GM19035 (cell line): ENCODE measurements at regions not wholly inside any gene's neighbourhood (a gene's known extent, or its start where the extent isn't known, plus 50 kb on each side); places are given as distances from the start of the nearest gene placed in this dataset.

ENCODE experiments used
- ATAC-seq: cut with Tn5 transposase; IDR thresholded peaks from one replicate; pipeline ENCODE4 v1.9.1; 2021; ENCODE audit not compliant: unreplicated experiment

DNA sequence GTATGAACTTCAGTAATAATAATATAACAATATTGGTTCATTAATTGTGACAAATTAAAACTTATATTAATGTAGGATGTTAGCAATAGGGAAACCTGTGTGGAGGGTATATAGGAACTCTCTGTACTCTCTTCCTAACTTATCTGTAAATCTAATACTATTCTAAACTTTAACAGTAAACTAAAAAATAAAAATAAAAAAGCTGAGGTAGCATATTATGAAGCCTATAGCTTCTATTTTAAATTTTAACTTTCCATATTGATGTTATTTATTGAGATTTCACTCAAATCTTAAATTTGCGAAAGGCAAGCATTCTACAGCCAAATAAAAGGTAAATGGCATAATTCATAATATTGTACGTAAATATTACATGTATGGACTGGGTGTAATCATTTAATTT lies 326.4 kb downstream of the MEI4 start:
- ATAC-seq = no peak

DNA sequence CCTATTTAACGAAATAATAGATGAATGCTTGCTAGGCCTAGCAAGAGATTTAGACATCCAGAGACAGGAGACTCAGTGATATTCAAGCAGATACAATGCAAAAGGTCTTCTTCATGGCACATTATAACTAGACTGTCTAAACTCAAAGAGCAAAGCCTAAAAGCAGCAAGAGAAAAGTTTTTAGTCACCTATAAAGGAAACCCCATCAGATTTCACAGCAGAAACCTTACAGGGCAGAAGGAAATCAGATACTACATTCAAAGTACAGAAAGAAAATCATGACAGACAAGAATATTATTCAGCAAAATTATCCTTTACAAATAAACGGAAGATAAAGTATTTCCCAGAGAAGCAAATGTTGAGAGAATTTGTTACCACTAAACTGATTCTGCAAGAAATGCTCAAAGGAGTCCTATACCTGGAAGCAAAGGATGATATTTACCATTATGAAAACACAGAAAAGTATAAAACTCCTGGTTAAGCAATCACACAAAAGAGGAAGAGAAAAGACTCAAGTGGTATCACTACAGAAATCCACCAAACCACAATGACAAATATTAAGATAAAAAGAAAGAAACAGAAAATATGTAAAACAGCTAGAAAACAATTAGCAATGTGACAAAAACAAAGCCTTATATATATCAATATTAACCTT lies 333.7 kb downstream of the MEI4 start:
- peak; percentile 67 for ATAC-seq

- peak; percentile 22 for ATAC-seq
Observed at GRCh38 chr6:77987035-77987384, 334.2 kb downstream of the MEI4 start.

DNA sequence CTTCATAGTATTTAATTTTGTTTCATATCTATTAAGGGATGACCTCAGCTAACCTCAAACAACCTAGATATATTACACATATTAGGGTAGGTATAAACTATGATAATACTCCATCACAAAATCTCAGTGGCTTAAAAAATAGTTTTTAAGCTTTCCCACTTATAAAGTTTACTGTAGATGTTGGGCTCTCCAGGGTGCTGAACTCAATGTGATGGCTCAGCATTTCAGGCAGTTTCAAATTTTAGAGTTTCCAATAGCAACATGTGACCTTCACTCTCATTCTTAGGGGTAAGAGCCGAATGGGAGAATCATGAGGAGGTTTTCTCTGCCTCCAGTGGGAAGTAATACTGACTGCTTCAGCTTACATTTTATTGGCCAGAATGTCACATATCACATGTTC lies 357.3 kb downstream of the MEI4 start:
- no peak for ATAC-seq

GRCh38 chr6:78020586-78020985 lies 367.7 kb downstream of the MEI4 start:
- ATAC-seq = no peak

GRCh38 chr6:78025502-78025901 lies 372.7 kb downstream of the MEI4 start:
- ATAC-seq = no peak

DNA sequence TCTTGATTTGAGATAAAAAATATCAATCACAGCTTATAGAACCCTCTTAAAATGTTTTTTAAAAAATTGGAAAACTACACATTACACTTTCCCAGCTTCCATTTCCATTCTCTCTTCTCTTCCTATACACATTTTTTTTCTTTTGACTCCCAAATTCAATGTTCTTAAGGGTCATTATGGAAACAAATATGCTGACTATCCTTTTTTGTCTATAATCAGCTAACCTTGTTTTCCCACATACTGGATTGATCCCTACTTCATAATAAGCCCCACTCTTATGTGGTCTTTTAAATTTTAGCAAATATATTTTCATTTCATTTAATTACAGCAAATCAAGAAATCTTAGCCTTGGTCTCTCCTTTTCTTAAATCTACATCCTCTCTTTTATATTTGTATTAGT lies 378.4 kb downstream of the MEI4 start:
- no peak for ATAC-seq

DNA sequence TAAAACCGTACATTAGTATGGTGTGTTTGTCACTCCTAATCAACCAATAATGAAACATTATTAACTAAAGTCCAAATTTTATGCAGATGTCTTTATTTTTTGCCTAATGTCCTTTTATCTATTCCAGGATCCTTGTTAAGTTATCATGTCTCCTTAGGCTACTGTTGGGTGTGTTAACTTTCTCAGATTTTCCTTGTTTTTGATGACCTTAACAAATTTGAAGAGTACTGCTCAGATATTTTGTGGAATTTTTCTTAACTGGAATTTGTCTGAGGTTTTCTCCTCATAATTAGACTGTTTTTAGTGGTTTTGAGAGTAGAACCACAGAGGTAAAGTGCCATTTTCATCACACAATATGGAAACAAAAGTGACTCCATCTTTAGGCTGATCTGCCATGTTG lies 406.3 kb downstream of the MEI4 start:
- ATAC-seq = no peak

- ATAC-seq = no peak
Observed at GRCh38 chr6:78062993-78063392, 410.2 kb downstream of the MEI4 start.

DNA sequence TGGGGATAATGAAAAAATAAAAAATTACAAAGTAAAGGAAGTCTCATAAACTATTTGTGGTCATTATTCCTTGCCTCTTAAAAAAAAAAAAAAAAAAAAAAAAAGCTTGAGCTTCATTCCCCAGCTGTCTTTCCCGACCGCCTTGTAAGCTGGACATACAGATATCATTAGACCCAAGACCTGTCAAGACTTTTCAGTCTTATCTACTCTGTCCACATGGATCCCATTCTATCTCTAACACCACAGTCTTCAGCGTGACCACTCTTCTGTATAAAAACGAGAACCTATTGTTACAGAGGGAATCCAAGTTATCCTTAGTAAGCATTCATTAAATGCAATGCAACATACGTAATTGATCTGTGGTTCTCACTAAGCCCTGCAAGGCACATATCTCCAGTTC lies 423.5 kb downstream of the MEI4 start:
- ATAC-seq = no peak

GRCh38 chr6:78089531-78089930 lies 436.7 kb downstream of the MEI4 start:
- ATAC-seq = no peak

DNA sequence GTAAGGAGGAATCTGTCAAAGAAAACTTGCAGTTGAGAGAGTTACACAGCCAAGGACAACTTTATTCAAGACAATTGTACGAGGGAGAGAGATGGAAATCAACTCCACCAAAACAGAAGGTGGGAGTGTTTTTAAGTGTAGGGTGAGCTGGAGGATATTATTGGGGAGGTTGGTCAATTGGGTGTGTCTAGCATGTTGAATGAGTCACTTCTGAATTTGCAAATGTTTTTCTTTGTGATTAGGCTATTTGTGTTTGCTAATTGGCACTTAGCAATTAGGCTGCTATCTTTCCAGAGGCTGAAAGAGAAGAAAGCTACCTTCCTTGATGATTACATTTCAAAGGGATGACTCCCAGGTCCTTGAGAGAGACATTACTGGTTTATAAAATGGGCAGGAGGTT lies 441.1 kb downstream of the MEI4 start:
- no peak for ATAC-seq

DNA sequence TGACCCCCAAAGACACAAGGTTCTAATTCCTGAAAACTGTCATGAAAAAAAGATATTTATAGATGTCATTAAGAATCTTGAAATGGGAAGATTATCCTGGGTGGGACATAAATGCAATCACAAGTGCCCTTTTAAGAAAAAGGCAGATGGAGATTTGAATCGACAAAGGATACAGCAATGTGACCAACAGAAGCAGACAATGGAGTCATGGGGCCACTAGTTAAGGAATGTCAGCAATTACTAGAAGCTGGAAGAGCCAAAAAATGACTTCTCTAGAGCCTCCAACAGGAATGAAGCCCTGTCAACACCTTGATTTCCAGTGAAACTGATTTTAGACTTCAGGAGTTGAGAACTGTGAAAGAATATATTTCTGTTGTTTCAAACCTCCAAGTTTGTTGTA lies 448.5 kb downstream of the MEI4 start:
- no peak for ATAC-seq

GRCh38 chr6:78110641-78111040 lies 457.8 kb downstream of the MEI4 start:
- no peak for ATAC-seq

DNA sequence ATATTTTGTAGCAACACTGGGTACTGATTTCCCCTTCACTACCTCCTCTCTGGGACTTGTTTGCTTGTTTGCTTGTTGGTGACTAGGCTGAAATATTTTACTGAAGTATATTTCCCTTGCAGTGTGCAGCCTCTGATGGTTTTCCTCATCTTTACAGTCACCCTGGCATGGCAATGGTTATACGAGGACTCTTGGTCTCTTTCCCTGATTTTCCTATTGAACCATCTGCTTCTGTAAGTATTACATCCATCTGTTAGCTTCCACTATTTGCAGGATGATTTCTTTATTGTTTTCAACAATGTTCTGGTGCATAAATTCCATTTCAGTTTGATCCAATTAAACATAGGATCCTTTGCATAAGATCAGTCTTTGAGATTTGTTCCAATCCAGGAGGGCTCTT lies 465.1 kb downstream of the MEI4 start:
- no peak for ATAC-seq

GRCh38 chr6:78131521-78131920 lies 478.7 kb downstream of the MEI4 start:
- no peak for ATAC-seq

DNA sequence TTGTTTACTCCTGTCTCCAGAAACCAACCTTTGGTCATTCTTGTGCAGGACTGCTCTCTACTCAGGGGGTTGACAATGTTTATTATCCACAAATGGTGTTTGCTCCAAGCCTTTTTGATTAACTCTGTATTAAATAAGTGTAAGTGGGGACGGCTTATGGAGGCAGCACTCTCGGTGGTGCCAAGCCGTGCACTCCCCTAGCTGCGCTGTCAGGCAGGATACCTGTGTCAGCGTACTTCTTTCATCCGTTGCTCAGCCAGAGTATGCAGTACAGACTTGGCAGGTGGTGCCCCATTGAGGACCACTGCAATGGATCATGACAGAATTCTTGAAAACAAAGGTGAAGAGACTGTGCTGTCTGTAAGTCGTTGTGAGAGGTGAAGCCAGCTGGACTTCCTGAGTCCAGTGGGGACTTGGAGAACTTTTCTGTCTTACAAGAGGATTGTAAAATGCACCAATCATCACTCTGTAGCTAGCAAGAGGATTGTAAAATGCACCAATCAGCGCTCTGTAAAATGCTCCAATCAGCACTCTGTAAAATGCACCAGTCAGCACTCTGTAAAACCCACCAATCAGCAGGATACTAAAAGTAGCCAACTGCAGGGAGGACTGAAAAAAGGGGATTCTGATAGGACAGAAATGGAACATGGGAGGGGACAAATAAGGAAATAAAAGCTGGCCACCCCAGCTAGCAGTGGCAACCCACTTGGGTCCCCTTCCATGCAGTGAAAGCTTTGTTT lies 480.0 kb downstream of the MEI4 start:
- no peak for ATAC-seq

GRCh38 chr6:78150425-78150824 lies 497.6 kb downstream of the MEI4 start:
- ATAC-seq = no peak

- no peak for ATAC-seq
Observed at GRCh38 chr6:78153976-78154375, 501.1 kb downstream of the MEI4 start.

- ATAC-seq = no peak
Observed at GRCh38 chr6:78157606-78158005, 504.8 kb downstream of the MEI4 start.

DNA sequence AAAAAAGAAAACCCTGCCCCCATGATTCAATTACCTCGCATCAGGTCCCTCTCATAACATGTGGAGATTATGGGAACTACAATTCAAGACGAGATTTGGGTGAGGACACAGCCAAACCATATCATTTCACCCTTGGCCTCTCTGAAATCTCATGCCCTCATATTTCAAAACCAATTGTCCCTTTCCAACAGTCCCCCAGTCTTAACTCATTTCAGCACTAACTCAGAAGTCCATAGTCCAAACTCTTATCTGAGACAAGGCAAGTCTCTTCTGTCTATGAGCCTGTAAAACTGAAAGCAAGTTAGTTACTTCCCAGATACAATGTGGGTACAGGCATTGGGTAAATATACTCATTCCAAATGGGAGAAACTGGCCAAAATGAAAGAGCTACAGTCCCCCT lies 536.1 kb downstream of the MEI4 start:
- ATAC-seq = no peak

DNA sequence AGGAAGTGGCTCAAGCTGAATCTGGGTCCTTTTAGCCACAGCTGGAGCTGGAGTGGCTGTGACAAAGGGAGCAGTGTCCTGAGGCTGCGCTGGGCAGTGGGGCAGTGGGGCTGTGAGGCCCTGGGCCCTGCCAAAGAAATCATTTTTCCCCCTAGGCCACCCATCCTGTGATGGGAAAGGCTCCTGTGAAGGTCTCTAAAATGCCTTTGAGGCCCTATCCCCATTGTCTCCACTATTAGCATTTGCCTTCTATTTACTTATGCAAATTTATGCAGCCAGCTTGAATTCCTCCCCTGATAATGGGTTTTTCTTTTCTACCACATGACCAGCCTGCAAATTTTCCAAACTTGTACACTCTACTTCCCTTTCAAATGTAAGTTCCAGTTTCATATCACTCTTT lies 539.2 kb downstream of the MEI4 start:
- ATAC-seq = no peak

- no peak for ATAC-seq
Observed at GRCh38 chr6:78199044-78199443, 546.2 kb downstream of the MEI4 start.
